ENCODE measurements at regions not wholly inside any gene's neighbourhood (a gene's known extent, or its start where the extent isn't known, plus 50 kb on each side); places are given as distances from the start of the nearest gene placed in this dataset.
"Not testable (repeated sequence)": the region's sequence is repeated elsewhere in the genome, so short reads cannot be mapped to it uniquely, and the experiment has no call there.

DNA sequence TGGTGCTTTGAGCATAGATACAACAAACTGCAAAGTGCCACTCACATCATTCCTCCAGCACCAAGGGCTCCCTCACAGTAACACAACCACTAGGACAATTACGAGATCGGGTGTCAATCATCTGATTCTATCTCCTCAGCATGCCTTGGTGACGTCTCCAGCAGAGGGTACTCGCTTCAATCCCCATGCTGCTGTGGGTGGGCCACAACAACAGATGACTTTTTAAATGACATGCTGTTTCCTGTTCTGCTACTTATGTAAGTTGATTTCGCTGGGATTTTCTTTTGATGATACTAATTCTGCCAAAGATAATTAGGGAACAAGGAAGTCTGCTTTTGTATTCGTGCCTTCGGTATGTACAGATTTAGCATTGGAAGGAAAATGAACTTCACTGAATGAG, 1113.0 kb downstream of the BCL11A start:
- DNase-seq (ENCODE audit: low spot score), result no peak

DNA sequence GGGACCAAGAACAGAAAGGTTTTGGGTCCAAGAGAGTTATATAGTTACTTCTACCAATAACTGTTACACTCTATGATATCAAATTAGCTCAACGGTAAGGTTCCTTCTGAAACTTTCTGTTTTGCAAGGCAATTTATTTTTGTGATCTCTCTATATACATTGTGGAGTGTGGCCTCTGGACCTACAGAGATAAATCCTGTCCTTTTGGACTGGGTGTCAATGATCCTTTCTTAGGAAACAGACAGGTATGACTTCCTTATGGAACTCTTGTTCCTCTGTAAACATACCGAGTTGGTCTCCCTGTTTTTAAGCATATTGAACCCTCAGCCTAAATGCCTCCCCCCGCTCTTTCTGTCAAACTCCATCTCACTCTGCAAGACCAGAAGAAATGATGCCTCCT, 1117.8 kb downstream of the BCL11A start:
- no peak for DNase-seq (ENCODE audit: low spot score)

DNA sequence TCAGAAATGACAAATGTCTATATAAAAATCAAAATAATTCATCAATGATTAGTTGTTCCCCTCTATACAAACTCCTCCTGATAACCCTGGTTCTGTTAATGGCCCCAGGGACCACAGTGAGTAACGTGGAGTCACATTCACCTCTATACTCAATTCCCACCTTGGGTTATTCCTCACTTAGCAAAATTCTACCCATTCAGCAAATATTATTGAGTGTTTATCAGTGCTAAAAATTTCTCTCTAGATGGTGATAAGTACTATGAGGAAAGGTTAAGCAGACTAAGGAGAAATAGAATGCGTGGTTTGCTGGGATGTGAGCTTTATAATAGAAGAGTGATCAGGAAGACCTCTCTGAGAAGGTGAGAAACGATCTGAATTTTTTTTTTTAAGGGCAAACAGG, 1124.5 kb downstream of the BCL11A start:
- no peak for DNase-seq (ENCODE audit: low spot score)

DNA sequence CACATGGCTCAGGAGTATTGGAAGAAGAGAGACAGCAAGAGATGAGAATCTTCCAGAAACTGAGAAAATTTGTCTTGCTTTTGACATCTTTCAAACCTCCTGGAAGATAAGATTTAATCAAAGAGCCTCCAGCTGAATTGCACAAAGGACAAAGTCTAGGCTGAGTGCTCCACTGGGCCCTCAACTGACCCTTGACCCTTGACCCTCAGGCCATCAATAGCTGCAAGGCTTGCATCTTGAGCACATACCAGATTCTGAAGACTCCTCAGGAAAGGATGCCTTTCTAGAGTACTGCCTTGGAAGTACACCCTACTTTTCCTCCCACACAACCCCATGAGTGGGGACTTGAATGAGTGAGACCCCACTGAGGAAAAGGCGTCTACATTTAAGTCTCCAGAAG, 1125.5 kb downstream of the BCL11A start:
- no peak for DNase-seq (ENCODE audit: low spot score)

DNA sequence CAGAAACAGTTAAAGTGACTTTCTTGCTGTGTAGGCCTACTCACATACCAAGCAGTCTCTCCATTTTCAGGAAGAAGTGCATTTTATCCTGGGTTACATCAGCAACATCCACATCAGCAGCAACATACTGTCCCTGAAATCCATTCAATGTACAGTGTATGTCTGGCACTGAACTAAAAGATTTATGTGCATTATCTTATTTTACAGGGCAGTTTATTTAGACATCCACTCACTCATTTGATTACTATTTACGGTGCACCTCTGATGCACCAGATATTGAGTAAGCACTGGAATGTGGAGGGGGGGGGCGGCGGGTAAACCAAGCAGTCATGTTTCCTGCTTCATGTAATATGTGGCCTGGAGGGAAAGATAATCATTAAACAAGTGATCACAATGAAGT, 1128.2 kb downstream of the BCL11A start:
- no peak for DNase-seq (ENCODE audit: low spot score)

DNA sequence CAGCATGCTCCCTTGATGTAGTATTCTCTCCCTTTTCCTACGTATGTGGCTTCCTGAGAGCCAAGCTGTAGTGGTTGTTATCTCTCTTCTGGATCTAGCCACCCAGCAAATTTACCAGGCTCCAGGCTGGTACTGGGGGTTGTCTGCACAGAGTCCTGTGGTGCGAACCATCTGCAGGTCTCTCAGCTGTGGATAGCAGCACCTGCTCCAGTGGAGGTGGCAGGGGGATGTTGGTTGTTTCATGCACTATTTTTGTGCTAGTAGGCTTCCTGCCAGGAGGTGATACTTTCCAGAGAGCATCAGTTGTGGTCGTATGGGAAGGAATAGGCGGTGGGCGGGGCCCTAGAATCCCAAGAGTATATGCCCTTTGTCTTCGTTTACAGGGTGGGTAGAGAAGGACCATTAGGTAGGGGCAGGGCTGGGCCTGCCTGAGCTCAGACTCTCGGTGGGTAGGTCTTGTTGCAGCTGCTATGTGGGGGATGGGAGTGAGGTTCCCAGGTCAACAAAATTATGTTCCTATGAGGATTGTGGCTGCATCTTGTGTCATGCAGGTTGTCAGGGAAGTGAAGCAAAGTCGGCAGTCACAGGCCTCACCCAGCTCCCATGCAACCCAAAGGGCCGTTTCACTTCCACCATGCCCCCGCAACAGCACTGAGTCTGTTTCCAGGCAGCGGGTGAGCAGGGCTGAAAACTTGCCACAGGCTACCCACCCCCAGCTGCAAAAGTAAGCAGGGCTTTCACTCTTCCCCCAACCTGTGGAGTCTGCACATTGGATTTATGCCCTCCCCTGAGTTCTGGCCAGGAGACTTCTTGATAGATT, 1139.5 kb downstream of the BCL11A start:
- no peak for DNase-seq (ENCODE audit: low spot score)

DNA sequence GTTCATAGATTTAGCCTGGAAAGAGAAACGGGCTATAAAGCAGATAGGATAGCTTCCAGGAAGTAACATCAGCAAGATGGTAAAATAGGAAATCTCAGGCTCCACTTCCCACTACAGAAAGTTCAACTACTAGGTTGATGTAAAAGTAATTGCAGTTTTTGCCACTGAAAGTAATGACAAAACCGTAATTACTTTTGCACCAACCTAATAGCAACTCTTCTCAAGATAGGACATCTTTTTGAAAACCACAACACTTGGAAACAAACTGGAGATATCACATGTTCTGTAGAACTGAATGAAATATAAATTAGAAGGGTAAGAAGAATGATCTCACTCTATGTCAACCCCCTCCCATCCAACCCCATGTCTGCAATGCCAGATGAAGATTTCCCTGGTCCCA, 1154.3 kb downstream of the BCL11A start:
- no peak for DNase-seq (ENCODE audit: low spot score)

DNA sequence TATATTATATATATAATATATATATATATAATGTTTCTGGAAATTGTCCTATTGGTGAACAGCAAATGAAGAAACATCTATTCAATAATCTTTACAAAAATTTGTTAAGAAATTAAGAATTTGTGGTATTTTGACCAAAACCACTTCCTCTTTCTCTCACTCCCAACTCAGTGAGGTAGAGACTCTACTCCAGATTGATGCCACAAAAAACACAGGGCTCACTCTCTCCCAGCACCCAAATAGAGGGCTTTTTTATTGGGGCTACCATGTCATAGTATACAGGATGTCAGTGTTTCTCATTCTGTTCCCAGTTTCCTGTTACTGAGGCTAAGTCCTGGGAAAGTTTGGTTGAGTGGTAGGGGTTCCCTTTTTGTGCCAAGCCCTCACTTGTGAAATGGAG, 1155.4 kb downstream of the BCL11A start:
- no peak for DNase-seq (ENCODE audit: low spot score)

DNA sequence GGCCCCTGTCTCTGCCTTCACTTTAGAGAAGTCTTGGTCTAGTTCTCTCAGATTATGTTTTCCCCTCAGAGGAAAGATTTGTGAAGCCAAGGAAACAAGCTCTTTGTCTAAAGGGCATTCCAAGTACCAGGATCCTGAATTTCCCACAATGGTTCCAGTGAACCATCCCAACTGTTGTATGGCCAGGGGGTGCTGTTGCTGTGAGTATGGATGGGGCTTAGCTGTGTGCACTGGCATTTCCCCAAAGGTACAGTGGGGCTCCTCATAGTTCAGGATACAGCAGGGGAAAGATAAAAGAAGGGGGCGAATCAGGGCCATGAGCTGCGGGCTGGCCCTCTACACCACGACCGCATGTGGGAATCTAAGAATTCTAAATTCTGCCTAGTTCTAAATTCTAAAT, 1154.0 kb upstream of the FANCL start:
- DNase-seq (ENCODE audit: low spot score), result no peak

DNA sequence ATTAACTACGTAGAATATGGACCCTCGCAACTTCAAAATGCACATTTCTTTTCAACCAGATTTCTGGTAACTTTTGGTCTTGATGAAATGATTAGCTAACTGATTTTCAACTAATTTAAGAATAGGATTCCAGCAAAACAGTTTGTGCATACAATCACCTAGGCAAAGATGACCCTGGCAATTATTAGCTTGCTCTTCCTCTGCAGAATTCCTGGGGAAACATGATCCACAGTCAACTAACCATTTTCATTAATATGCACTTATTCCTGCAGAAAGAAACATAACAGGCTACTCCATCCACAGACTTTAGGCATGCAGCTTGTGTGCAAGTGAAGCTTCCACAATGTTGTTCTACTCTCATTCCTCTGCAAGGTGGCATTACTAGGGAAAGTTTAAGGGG, 1150.8 kb upstream of the FANCL start:
- DNase-seq (ENCODE audit: low spot score), result no peak

DNA sequence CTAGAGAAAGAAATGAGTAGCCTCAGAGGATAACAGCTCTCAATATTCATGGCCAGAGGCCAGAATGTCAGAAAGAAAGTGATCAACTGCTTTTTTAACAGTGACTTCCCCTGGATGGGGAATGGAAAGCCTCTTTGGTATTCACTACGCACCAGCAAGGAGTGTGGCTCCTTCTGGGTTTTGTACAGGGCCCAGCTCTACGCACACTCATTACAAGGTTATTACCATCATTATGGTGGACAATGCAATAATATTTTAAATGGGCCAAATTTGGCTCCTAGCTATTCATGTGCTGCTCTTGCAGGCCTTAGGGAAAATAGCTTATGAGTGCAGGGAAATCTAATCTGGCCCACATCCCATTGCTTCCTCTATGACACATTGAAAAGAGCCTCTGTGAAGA, 1149.5 kb upstream of the FANCL start:
- DNase-seq (ENCODE audit: low spot score), result no peak

DNA sequence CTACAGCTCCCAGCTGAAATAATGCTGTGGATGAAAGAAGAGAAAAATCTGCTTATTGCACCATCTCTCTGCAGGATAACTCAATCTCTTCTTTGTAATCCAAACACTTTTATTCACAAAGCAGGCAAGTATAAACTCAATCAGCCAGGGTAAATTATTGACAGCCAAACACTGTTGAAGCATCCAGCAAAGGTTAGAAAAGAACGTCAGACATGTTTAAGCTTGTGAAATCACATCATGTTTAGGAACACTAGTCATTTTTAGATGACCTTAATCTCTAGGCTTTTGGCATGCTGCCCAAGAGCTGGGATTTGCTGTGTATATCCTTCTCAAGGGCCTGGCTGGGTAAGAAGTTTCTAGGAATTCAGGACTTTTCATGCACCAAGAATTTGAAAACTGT, 1148.1 kb upstream of the FANCL start:
- DNase-seq (ENCODE audit: low spot score), result no peak

DNA sequence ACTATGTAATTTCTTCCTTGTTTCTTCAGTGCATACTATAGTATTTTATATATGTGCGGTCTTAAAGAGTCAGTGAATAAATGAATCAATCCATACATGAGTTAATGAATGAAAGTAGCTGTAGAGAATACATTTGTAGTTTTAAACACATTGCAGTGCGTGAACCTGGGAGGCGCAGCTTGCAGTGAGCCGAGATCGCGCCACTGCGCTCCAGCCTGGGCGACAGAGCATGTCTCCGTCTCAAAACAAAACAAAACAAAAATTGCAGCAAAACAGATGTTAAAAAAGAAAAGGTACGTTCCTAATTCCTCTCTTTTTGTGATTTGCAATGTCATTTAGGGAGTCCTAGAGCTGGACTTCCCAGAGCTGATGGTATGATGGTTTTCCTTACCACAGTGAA, 1144.8 kb upstream of the FANCL start:
- DNase-seq (ENCODE audit: low spot score), result no peak

DNA sequence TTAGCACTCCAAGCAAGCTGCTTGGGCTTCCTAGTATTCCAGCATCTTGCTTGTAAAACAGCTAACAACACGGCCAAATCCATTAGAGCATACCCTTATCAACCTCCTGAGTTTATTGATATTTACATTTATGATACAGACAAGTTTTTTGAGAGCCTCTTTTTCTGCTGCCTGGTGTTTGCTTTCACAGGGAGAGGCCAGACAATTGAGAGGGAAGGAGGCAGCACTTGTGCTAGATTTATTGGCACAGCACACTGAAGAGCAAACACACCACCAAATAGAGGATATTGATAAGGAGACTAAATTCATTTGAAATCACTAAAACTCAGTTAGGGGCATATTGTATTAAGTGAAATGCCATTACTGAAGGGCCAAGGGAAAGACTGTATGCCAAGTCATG, 1142.3 kb upstream of the FANCL start:
- DNase-seq (ENCODE audit: low spot score), result no peak

DNA sequence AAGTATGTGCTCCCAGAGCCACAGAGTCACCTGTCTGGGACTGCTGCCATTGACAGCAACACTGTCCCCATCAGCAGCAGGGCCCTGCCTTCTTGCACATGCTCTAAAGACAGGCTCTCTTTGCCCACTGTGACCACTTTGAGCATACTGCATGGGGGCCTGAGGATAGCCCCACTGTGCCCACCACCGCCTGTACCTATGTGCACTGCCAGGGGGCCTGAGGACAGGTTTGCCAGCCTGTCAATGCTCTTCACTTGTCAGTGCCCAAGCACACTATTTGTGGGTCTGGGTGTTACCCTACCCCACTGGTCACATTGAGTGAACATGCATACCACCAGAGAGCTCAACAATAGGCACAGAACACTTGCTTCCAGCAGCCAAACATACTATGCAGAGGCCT, 1137.0 kb upstream of the FANCL start:
- no peak for DNase-seq (ENCODE audit: low spot score)

DNA sequence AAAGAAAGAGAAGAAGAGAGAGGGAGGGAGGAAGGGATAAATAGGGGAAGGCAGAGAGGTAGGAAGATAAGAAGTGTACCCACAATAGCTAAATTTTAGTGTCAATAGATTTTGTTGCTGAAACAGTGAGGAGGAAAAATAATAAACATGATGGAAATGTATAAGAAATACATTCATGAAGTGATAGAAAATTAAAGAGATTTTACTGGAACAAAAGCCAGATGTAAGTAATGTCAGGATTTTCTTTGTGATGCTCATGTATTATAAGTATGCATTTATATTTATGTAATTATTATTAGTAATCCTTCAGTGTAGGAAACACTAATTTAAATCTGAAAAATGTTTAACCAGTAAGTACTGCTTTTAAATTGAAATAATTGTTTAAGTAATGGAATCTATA, 1125.2 kb upstream of the FANCL start:
- DNase-seq (ENCODE audit: low spot score), result no peak

DNA sequence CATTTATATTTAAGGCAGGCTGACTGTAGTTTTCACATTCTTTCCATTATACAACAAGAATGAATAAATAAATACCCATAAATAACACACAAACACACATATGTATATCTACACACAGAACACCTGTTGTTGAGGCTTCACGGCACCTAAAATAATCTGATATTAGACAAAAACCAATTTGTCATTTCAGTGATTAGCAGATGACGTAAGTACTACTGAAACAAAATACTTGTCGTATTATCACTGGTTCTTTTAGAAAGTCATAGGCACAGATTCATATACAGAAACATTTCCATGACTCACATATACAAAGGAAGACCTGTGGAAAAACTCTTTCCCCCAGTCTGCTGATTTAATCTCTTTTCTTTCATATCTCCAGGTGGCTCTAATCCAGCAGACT, 1113.4 kb upstream of the FANCL start:
- DNase-seq (ENCODE audit: low spot score), result no peak

DNA sequence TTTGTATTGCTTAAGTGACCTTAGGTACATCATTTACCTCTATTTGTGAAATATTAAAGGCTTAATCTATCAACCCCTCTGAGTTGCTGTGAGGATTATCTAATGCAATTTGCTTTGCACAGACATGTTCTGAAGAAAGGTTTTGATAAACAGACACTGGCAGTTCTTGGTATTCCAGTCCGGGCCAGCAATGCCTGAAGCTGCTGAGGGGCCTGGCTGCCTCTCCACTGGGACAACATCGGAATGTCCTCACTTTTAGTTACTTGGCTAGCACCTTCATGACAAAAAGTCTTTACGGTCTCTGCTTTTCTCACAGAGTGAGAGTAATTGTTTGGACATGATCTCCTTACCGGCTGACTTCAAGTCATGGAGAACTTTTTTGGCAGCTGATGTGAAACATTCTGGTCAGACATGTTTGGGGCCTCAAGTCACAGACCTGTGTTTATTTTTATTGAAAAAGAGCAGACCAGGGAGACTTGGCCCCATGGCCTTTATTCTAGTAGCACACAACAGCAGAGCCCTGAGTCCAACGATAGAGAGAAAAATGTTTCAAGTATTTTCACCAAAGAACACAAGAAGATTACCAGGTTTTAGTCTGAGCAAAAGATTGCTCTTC, 1112.3 kb upstream of the FANCL start:
- DNase-seq (ENCODE audit: low spot score), result no peak

DNA sequence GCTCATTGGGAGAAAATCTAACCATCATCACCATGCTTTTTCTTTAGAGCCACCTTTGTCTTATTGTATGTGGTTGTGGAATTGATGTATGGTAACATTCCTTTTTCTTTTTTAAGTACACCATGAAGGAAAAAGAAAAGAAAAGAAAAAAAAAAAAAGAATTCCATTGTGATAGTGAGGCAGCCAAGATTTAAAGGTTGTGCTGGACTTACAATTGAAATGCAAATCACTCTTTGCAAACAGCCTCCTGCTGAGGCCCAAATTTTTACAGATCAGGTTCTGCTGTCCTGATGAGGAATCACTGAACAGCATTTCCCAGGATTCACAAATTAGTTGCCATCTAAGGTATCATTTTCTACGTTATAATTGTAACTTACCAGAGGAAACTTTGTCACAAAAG, 1101.0 kb upstream of the FANCL start:
- DNase-seq (ENCODE audit: low spot score), result no peak

DNA sequence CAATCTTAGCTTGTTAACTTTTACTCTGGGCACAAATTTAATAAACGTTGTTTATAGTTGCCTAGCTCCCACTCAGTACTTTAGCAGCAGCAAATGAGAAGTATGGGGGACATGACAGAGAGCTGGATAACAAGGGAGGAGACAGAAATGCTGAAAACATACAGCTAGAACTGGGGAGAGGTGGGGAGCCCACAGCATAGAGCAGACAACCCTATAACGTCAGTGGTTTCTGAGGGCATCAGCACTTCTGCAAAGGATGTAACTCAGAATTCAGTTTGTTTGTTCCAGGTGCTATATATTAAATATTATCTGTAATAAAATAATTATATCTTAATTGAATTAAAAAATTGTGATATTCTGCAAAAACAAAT, 1098.7 kb upstream of the FANCL start:
- DNase-seq (ENCODE audit: low spot score), result no peak

DNA sequence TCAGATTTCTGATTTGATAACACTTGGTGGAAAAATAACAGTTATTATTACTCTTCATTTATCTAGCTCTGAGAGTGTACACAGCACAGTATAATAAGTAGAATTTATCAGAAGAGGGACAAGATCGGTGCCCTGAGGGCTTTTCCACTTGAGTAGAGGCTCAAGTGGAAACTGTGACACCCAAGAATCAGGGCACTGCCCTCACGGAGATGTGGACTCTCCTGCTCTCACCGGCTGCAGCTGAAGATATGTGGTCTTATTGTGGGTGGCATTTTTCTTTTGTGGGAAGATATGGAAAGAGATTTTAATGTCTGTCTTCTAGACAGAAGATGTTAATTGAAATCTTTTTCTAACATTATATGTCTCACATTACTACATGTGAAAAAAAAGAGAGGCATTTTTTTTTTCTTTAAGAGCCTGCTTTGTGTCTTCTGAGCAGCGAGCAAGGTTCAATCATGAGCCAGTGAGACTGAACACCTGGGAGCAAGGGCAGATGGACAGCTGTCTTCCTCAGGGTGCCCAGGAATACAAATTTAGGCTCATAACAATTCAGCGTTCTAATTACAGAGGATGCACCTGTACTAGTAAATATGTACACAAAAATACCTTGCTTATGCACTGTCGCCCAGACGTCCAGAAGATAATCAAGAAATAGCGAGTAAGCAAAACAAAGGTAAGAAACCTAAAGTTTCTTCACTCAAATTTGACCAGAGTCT, 1098.2 kb upstream of the FANCL start:
- DNase-seq (ENCODE audit: low spot score), result no peak

DNA sequence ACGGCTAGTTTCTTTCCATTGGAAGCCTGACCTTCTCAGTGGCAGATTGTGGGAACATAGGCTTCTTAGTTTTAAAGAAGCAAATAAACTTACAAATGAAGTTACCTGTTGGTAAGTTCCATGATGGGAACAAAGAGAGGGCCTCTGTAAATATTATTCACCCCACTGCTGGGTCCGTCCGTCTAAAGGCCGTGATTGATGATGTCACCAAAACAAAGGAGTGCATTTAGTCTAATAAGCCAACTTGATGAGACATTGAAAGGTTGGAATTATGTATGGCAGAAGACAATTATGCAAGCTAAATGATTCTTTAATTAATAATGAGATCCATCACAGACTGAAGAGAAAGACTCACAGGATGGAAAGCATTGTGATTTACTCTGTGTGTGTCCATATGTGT, 1091.9 kb upstream of the FANCL start:
- no peak for DNase-seq (ENCODE audit: low spot score)

DNA sequence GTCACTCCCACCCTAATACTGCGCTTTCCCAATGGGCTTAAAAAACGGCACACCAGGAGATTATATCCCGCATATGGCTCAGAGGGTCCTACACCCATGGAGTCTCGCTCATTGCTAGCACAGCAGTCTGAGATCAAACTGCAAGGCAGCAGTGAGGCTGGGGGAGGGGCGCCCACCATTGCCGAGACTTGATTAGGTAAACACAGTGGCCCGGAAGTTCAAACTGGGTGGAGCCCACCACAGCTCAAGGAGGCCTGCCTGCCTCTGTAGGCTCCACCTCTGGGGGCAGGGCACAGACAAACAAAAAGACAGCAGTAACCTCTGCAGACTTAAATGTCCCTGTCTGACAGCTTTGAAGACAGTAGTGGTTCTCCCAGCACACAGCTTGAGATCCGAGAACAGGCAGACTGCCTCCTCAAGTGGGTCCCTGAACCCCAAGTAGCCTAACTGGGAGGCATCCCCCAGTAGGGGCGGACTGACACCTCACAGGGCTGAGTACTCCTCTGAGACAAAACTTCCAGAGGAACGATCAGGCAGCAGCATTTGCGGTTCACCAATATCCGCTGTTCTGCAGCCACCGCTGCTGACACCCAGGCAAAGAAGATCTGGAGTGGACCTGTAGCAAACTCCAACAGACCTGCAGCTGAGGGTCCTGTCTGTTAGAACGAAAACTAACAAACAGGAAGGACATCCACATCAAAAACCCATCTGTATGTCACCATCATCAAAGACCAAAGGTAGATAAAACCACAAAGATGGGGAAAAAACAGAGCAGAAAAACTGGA, 1085.6 kb upstream of the FANCL start:
- not testable (repeated sequence) for DNase-seq (ENCODE audit: low spot score)
